ENCODE measurements at regions not wholly inside any gene's neighbourhood (a gene's known extent, or its start where the extent isn't known, plus 50 kb on each side); places are given as distances from the start of the nearest gene placed in this dataset.
"Not testable (repeated sequence)": the region's sequence is repeated elsewhere in the genome, so short reads cannot be mapped to it uniquely, and the experiment has no call there.

- DNase-seq = no peak
These were observed 435.4 kb downstream of the MFSD1 start for GRCh38 chr3:159237226-159237625.

- DNase-seq = no peak
These were observed 436.8 kb downstream of the MFSD1 start for GRCh38 chr3:159238646-159239045.

- no peak for DNase-seq
These were observed 437.2 kb downstream of the MFSD1 start for GRCh38 chr3:159239059-159239458.

- DNase-seq = no peak
These were observed 443.1 kb downstream of the MFSD1 start for GRCh38 chr3:159244933-159245332.

GRCh38 chr3:159245871-159246270 lies 444.0 kb downstream of the MFSD1 start:
- no peak for DNase-seq

GRCh38 chr3:159246385-159246784 lies 444.5 kb downstream of the MFSD1 start:
- DNase-seq = no peak

GRCh38 chr3:159249472-159250174 lies 447.8 kb downstream of the MFSD1 start:
- DNase-seq = no peak

- DNase-seq = no peak
These were observed 449.1 kb downstream of the MFSD1 start for GRCh38 chr3:159250961-159251360.

- no peak for DNase-seq
These were observed 450.4 kb downstream of the MFSD1 start for GRCh38 chr3:159252274-159252673.

GRCh38 chr3:159252772-159253384 lies 451.0 kb downstream of the MFSD1 start:
- no peak for DNase-seq

GRCh38 chr3:159253860-159254259 lies 452.0 kb downstream of the MFSD1 start:
- DNase-seq = no peak

GRCh38 chr3:159257954-159258353 lies 456.1 kb downstream of the MFSD1 start:
- DNase-seq = no peak

GRCh38 chr3:159258934-159259333 lies 457.1 kb downstream of the MFSD1 start:
- no peak for DNase-seq

- DNase-seq = peak; percentile 44
These were observed 458.3 kb downstream of the MFSD1 start for GRCh38 chr3:159260049-159260662.

GRCh38 chr3:159261333-159261732 lies 459.5 kb downstream of the MFSD1 start:
- not testable (repeated sequence) for DNase-seq

GRCh38 chr3:159263750-159264553 lies 462.1 kb downstream of the MFSD1 start:
- DNase-seq = no peak

GRCh38 chr3:159265705-159266104 lies 463.9 kb downstream of the MFSD1 start:
- DNase-seq = no peak

GRCh38 chr3:159266779-159267178 lies 464.9 kb downstream of the MFSD1 start:
- DNase-seq = no peak

GRCh38 chr3:159271799-159272512 lies 470.1 kb downstream of the MFSD1 start:
- no peak for DNase-seq

GRCh38 chr3:159273070-159273469 lies 471.2 kb downstream of the MFSD1 start:
- DNase-seq = no peak

GRCh38 chr3:159273608-159274007 lies 471.8 kb downstream of the MFSD1 start:
- DNase-seq = no peak

GRCh38 chr3:159275741-159276140 lies 473.9 kb downstream of the MFSD1 start:
- DNase-seq = no peak

- no peak for DNase-seq
These were observed 476.0 kb downstream of the MFSD1 start for GRCh38 chr3:159277814-159278213.
